Tibial artery (tissue), 4 donors: ENCODE measurements at regions not wholly inside any gene's neighbourhood (a gene's known extent, or its start where the extent isn't known, plus 50 kb on each side); places are given as distances from the start of the nearest gene placed in this dataset.
"Not testable (repeated sequence)": the region's sequence is repeated elsewhere in the genome, so short reads cannot be mapped to it uniquely, and the experiment has no call there.

Source experiments
- DNase-seq, 2 donors: peaks; one replicate each; pipeline ENCODE4 v3.0.0-alpha.2; 2019
- H3K27ac ChIP-seq, 2 donors: fragments of 200-600 bp; sonication (generic) in 1 of 2; 1 replicate in 1 of 2; 2 replicates in 1 of 2; pipeline ENCODE4 v1.5.1; 2018 to 2019; ENCODE audit warnings: mild to moderate bottlenecking in 1 of 2
- H3K27me3 ChIP-seq, 2 donors: fragments of 200-600 bp; sonication (generic) in 1 of 2; one replicate each; pipeline versions ENCODE4 v1.5.1 to v1.6.0; 2016 to 2019
- H3K36me3 ChIP-seq, 3 donors: fragments of 200-600 bp; sonication (generic) in 2 of 3; one replicate each; pipeline ENCODE4 v1.5.1; 2016 to 2019; ENCODE audit warnings: mild to moderate bottlenecking in 2 of 3
- H3K4me1 ChIP-seq, 4 donors: fragments of 200-600 bp; sonication (generic) in 2 of 4; 1 replicate in 3 of 4; 2 replicates in 1 of 4; pipeline ENCODE4 v1.5.1; 2016 to 2019
- H3K4me3 ChIP-seq, 2 donors: fragments of 200-600 bp; sonication (generic) in 1 of 2; 1 replicate in 1 of 2; 2 replicates in 1 of 2; pipeline ENCODE4 v1.5.1; 2018 to 2019; ENCODE audit warnings: mild to moderate bottlenecking in 2 of 2
- H3K9me3 ChIP-seq, 3 donors: fragments of 200-600 bp; sonication (generic) in 1 of 3; one replicate each; pipeline ENCODE4 v1.5.1; 2016 to 2019
- intact Hi-C: fragments of 100-400 bp; cut with DNase I; formaldehyde crosslinking; loops from one replicate; pipeline ENCODE4 v1.15.0; 2023; ENCODE audit warnings: low total_unique reads
- TF ChIP-seq, protein P1 (sequence below), 2 experiments: fragments of 200-600 bp in 1 of 2; fragments of 450-650 bp in 1 of 2; IDR thresholded peaks; one replicate each; pipeline ENCODE4 v1.5.1; 2017 to 2019; ENCODE audit warnings: antibody characterized with exemption in 2 of 2, mild to moderate bottlenecking in 1 of 2, moderate library complexity in 1 of 2

GRCh38 chr4:170805352-170805751 is 715.6 kb upstream of the AADAT start:
- TF ChIP-seq, protein P1, sequence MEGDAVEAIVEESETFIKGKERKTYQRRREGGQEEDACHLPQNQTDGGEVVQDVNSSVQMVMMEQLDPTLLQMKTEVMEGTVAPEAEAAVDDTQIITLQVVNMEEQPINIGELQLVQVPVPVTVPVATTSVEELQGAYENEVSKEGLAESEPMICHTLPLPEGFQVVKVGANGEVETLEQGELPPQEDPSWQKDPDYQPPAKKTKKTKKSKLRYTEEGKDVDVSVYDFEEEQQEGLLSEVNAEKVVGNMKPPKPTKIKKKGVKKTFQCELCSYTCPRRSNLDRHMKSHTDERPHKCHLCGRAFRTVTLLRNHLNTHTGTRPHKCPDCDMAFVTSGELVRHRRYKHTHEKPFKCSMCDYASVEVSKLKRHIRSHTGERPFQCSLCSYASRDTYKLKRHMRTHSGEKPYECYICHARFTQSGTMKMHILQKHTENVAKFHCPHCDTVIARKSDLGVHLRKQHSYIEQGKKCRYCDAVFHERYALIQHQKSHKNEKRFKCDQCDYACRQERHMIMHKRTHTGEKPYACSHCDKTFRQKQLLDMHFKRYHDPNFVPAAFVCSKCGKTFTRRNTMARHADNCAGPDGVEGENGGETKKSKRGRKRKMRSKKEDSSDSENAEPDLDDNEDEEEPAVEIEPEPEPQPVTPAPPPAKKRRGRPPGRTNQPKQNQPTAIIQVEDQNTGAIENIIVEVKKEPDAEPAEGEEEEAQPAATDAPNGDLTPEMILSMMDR (IDR thresholded peaks at IDR 0.05): no peak
- no peak overlapping the region for H3K4me3 ChIP-seq

DNA sequence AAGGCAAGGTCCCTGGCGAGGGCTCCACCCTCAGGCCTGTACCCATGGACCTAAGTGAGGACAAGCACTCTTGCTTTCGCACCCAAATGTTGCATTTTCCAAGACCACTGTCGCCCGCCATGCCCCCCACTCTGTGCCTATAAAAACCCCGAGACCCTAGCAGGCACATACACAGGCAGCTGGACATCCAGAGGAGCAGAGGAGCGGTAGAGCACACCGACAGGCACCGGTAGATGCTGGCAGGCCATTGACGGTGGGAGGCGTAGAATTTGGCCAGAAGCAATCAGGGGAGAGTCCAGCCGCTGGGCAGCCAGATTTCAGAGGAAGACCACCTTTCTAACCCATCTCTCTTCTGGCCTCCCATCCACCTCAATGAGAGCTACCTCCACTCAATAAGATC is 715.2 kb upstream of the AADAT start:
- Histone ChIP-seq H3K4me3 (no peak overlapping the region), H3K27me3 (no peaks in the 10 kb centered on the region), H3K9me3 (no peaks in the 10 kb centered on the region), H3K36me3 (no peaks in the 10 kb centered on the region), H3K4me1 (no peaks in the 10 kb centered on the region), H3K27ac (no peak overlapping the region)
- DNase-seq: no peak
- TF ChIP-seq, protein P1 (IDR thresholded peaks at IDR 0.05): no peak
- intact Hi-C loops: no loop called here

More at GRCh38 chr4:170805352-170805751, 715.6 kb upstream of the AADAT start:
- H3K4me1 ChIP-seq: no peaks in the 10 kb centered on the region
- no peaks in the 10 kb centered on the region for H3K27me3 ChIP-seq
- no peak overlapping the region for H3K27ac ChIP-seq
- no peaks in the 10 kb centered on the region for H3K36me3 ChIP-seq
- intact Hi-C loops: no loop called here
- no peaks in the 10 kb centered on the region for H3K9me3 ChIP-seq
- DNase-seq: no peak

DNA sequence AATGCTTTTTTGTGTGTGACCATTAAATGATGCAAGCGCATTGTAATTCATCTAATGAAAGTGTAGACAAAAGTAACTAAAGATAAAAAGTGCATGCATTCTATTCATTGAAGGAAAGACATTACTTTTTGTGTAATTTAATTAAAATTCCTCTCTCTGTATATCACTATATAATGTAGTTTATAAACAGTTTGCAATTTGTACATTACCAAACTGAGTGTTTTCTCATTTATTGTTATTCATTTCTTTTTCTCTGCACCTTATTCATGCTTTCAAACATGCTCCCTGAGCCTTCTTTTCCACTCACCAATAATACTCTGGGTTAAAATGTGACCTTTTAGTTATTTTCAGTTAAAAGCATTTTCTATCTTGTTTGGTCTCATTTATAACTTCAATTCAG is 713.7 kb upstream of the AADAT start:
- H3K27ac ChIP-seq: no peak overlapping the region
- H3K4me1 ChIP-seq: no peaks in the 10 kb centered on the region
- H3K36me3 ChIP-seq: no peaks in the 10 kb centered on the region
- no peaks in the 10 kb centered on the region for H3K27me3 ChIP-seq
- intact Hi-C loops: no loop called here
- no peak overlapping the region for H3K4me3 ChIP-seq
- TF ChIP-seq, protein P1 (IDR thresholded peaks at IDR 0.05): no peak
- DNase-seq: no peak
- H3K9me3 ChIP-seq: no peaks in the 10 kb centered on the region

DNA sequence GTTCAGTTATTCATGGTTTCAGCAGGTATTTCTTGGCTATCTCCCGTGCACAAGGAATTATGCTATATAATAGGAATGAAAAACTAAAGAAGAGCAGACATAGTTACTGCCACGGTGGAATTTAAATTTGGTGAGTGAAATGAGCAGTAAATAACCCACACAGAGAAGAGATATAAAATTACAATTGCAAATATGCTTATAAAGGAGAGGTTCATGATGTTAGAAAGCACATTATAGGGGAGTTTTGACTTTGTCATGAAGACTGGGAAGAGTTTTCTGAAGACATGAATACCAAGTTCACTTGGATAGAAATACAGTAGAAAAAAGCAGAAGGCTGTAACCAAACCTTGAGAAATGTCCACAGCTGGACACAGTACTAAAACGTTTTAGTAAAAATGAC is 712.0 kb upstream of the AADAT start:
- TF ChIP-seq, protein P1 (IDR thresholded peaks at IDR 0.05): no peak
- Histone ChIP-seq H3K4me1 (no peaks in the 10 kb centered on the region), H3K27ac (no peak overlapping the region), H3K9me3 (no peaks in the 10 kb centered on the region), H3K27me3 (no peaks in the 10 kb centered on the region), H3K36me3 (no peaks in the 10 kb centered on the region), H3K4me3 (no peak overlapping the region)
- no peak for DNase-seq
- intact Hi-C loops: no loop called here

- intact Hi-C loops: no loop called here
- no peak for DNase-seq
- Histone ChIP-seq H3K4me1 (no peaks in the 10 kb centered on the region), H3K27ac (no peak overlapping the region), H3K36me3 (no peaks in the 10 kb centered on the region), H3K27me3 (no peaks in the 10 kb centered on the region), H3K9me3 (no peaks in the 10 kb centered on the region), H3K4me3 (no peak overlapping the region)
- TF ChIP-seq, protein P1 (IDR thresholded peaks at IDR 0.05): no peak
These were observed 704.8 kb upstream of the AADAT start for GRCh38 chr4:170794525-170794924.

DNA sequence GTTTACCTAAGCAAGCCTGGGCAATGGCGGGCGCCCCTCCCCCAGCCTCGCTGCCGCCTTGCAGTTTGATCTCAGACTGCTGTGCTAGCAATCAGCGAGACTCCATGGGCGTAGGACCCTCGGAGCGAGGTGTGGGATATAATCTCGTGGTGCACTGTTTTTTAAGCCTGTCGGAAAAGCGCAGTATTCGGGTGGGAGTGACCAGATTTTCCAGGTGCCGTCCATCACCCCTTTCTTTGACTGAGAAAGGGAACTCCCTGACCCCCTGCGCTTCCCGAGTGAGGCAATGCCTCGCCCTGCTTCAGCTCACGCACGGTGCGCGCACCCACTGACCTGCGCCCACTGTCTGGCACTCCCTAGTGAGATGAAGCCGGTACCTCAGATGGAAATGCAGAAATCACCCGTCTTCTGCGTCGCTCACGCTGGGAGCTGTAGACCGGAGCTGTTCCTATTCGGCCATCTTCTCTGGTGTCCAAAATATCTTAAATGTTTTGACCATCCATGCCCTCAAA is 698.8 kb upstream of the AADAT start:
- H3K27me3 ChIP-seq, H3K4me1 ChIP-seq, H3K4me3 ChIP-seq, H3K36me3 ChIP-seq, intact Hi-C loops, DNase-seq, H3K9me3 ChIP-seq, H3K27ac ChIP-seq: not testable (repeated sequence)
